ENCODE measurements at regions not wholly inside any gene's neighbourhood (a gene's known extent, or its start where the extent isn't known, plus 50 kb on each side); places are given as distances from the start of the nearest gene placed in this dataset.

- in situ Hi-C loops (cut with MboI), result loop anchor here (25.0 kb wide), 1 partner anchor 1439 kb away; no protein-coding TSS in a partner anchor
- Histone ChIP-seq H3K79me2 (ENCODE audit: control insufficient read depth, insufficient read depth, low read length) (no peaks in the 10 kb centered on the region), H3K4me2 (ENCODE audit: control insufficient read depth, insufficient read depth) (no peak overlapping the region), H3K4me1 (ENCODE audit: control insufficient read depth, insufficient read depth, low read length) (no peaks in the 10 kb centered on the region), H3K9ac (ENCODE audit: control insufficient read depth, insufficient read depth, low read length) (no peak overlapping the region), H3K4me3 (no peak overlapping the region), H3K36me3 (ENCODE audit: control insufficient read depth in 2 of 2, insufficient read depth in 2 of 2, low read length in 1 of 2) (no peaks in the 10 kb centered on the region), H2AFZ (ENCODE audit: control insufficient read depth, low read depth, low read length) (no peak overlapping the region), H3K27ac (ENCODE audit: control insufficient read depth, insufficient read depth) (no peak overlapping the region), H3K9me3 (replicated peaks; ENCODE audit: control insufficient read depth, insufficient read depth, low read length) (no peaks in the 10 kb centered on the region; the same call in 2 of the 3 replicates), H3K27me3 (replicated peaks in 1 of 2; ENCODE audit: control insufficient read depth in 2 of 2, insufficient read depth in 2 of 2, low read length in 1 of 2) (no peaks in the 10 kb centered on the region), H4K20me1 (ENCODE audit: control insufficient read depth, insufficient read depth) (no peaks in the 10 kb centered on the region)
- WGBS (ENCODE audit: insufficient coverage, insufficient replicate concordance, low lambda C conversion rate, missing lambda C conversion rate), result 8% methylated on average over 3 of the region's 4 CpGs
- TF ChIP-seq, protein P1, sequence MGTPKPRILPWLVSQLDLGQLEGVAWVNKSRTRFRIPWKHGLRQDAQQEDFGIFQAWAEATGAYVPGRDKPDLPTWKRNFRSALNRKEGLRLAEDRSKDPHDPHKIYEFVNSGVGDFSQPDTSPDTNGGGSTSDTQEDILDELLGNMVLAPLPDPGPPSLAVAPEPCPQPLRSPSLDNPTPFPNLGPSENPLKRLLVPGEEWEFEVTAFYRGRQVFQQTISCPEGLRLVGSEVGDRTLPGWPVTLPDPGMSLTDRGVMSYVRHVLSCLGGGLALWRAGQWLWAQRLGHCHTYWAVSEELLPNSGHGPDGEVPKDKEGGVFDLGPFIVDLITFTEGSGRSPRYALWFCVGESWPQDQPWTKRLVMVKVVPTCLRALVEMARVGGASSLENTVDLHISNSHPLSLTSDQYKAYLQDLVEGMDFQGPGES (IDR thresholded peaks at IDR 0.05), result no peak
- TF ChIP-seq LARP7 (IDR thresholded peaks at IDR 0.05), result no peak
- no peak for TF ChIP-seq CBX5 (IDR thresholded peaks at IDR 0.05; ENCODE audit: low read depth)
- no peak for TF ChIP-seq POU2F2 (IDR thresholded peaks at IDR 0.05; ENCODE audit: borderline replicate concordance, low read depth, low read length)
- TF ChIP-seq, protein P2, sequence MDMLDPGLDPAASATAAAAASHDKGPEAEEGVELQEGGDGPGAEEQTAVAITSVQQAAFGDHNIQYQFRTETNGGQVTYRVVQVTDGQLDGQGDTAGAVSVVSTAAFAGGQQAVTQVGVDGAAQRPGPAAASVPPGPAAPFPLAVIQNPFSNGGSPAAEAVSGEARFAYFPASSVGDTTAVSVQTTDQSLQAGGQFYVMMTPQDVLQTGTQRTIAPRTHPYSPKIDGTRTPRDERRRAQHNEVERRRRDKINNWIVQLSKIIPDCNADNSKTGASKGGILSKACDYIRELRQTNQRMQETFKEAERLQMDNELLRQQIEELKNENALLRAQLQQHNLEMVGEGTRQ (IDR thresholded peaks at IDR 0.05; ENCODE audit: borderline replicate concordance, low read depth, low read length), result no peak
- TF ChIP-seq RAD21 (IDR thresholded peaks at IDR 0.05; ENCODE audit: insufficient read depth, low read depth, low read length), result no peak
- TF ChIP-seq, protein P3, sequence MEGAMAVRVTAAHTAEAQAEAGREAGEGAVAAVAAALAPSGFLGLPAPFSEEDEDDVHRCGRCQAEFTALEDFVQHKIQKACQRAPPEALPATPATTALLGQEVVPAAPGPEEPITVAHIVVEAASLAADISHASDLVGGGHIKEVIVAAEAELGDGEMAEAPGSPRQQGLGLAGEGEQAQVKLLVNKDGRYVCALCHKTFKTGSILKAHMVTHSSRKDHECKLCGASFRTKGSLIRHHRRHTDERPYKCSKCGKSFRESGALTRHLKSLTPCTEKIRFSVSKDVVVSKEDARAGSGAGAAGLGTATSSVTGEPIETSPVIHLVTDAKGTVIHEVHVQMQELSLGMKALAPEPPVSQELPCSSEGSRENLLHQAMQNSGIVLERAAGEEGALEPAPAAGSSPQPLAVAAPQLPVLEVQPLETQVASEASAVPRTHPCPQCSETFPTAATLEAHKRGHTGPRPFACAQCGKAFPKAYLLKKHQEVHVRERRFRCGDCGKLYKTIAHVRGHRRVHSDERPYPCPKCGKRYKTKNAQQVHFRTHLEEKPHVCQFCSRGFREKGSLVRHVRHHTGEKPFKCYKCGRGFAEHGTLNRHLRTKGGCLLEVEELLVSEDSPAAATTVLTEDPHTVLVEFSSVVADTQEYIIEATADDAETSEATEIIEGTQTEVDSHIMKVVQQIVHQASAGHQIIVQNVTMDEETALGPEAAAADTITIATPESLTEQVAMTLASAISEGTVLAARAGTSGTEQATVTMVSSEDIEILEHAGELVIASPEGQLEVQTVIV (IDR thresholded peaks at IDR 0.05; ENCODE audit: borderline replicate concordance, partially characterized antibody), result no peak
- DNase-seq (ENCODE audit: low read depth, low spot score), result no peak
- ChIA-PET CTCF (no interaction called here), SMC1A (ENCODE audit: uncharacterized antibody, unreplicated experiment) (no interaction called here), POLR2A (no interaction called here), RAD21 (ENCODE audit: unreplicated experiment) (no interaction called here)
- FAIRE-seq, result no peak
- no TSS peak for BruUV-seq (replicated peaks)
- no peak for ATAC-seq
- intact Hi-C loops (cut with micrococcal nuclease; ENCODE audit: unreplicated experiment), result no loop called here
Measured at GRCh38 chr4:19248023-19248422, 1003.7 kb upstream of the SLIT2 start.

Measured in GM12878 (cell line).